Inferior parietal cortex (tissue), 1 donor: ENCODE measurements at regions not wholly inside any gene's neighbourhood (a gene's known extent, or its start where the extent isn't known, plus 50 kb on each side); places are given as distances from the start of the nearest gene placed in this dataset.
"Not testable (repeated sequence)": the region's sequence is repeated elsewhere in the genome, so short reads cannot be mapped to it uniquely, and the experiment has no call there.

ENCODE experiments used
- DNase-seq: peaks from one replicate; pipeline ENCODE4 v3.0.0-alpha.2; 2016; ENCODE audit errors: extremely low spot score

- DNase-seq: no peak
These were observed 293.9 kb upstream of the AMIGO2 start for GRCh38 chr12:47373554-47374150.

GRCh38 chr12:47370421-47370820 is 290.7 kb upstream of the AMIGO2 start:
- no peak for DNase-seq

- no peak for DNase-seq
These were observed 289.3 kb upstream of the AMIGO2 start for GRCh38 chr12:47369085-47369484.

GRCh38 chr12:47367912-47368537 is 288.3 kb upstream of the AMIGO2 start:
- no peak for DNase-seq

- DNase-seq: no peak
These were observed 286.8 kb upstream of the AMIGO2 start for GRCh38 chr12:47366579-47366978.

GRCh38 chr12:47366157-47366556 is 286.4 kb upstream of the AMIGO2 start:
- DNase-seq: no peak

- DNase-seq: not testable (repeated sequence)
These were observed 285.8 kb upstream of the AMIGO2 start for GRCh38 chr12:47365443-47366076.

- DNase-seq: no peak
These were observed 284.5 kb upstream of the AMIGO2 start for GRCh38 chr12:47364261-47364660.

GRCh38 chr12:47362126-47362705 is 282.5 kb upstream of the AMIGO2 start:
- no peak for DNase-seq

GRCh38 chr12:47361389-47362021 is 281.7 kb upstream of the AMIGO2 start:
- DNase-seq: no peak

- DNase-seq: no peak
These were observed 281.1 kb upstream of the AMIGO2 start for GRCh38 chr12:47360771-47361388.

- DNase-seq: no peak
These were observed 280.3 kb upstream of the AMIGO2 start for GRCh38 chr12:47360093-47360480.

- DNase-seq: no peak
These were observed 279.7 kb upstream of the AMIGO2 start for GRCh38 chr12:47359310-47360092.

GRCh38 chr12:47357006-47357405 is 277.2 kb upstream of the AMIGO2 start:
- DNase-seq: not testable (repeated sequence)

- DNase-seq: no peak
These were observed 276.5 kb upstream of the AMIGO2 start for GRCh38 chr12:47356129-47356700.

- DNase-seq: no peak
These were observed 273.7 kb upstream of the AMIGO2 start for GRCh38 chr12:47353508-47353907.

- no peak for DNase-seq
These were observed 272.3 kb upstream of the AMIGO2 start for GRCh38 chr12:47352067-47352466.

- no peak for DNase-seq
These were observed 271.8 kb upstream of the AMIGO2 start for GRCh38 chr12:47351526-47351925.

GRCh38 chr12:47350062-47350408 is 270.3 kb upstream of the AMIGO2 start:
- DNase-seq: no peak

- DNase-seq: no peak
These were observed 269.6 kb upstream of the AMIGO2 start for GRCh38 chr12:47349137-47350061.
